Gastrocnemius medialis (tissue), 4 donors: ENCODE measurements at regions not wholly inside any gene's neighbourhood (a gene's known extent, or its start where the extent isn't known, plus 50 kb on each side); places are given as distances from the start of the nearest gene placed in this dataset.

ENCODE experiments used
- ATAC-seq, 2 donors: fragments of 150-250 bp; one replicate each; pipeline ENCODE4 v1.9.1; 2016
- DNase-seq, 2 donors: peaks; one replicate each; pipeline ENCODE4 v3.0.0-alpha.2; 2019
- H3K27ac ChIP-seq, 4 donors: fragments of 200-600 bp; sonication (generic); 1 replicate in 1 of 4; 2 replicates in 3 of 4; pipeline ENCODE4 v1.5.1; 2016 to 2018; ENCODE audit warnings: mild to moderate bottlenecking in 2 of 4, moderate library complexity in 1 of 4
- H3K27me3 ChIP-seq, 3 donors: fragments of 200-600 bp; sonication (generic) in 2 of 3; 1 replicate in 1 of 3; 2 replicates in 2 of 3; pipeline versions ENCODE4 v1.5.1 to v1.6.0; 2016 to 2019; ENCODE audit warnings: mild to moderate bottlenecking in 1 of 3, moderate library complexity in 1 of 3
- H3K36me3 ChIP-seq, 2 donors: fragments of 200-600 bp; sonication (generic) in 1 of 2; one replicate each; pipeline ENCODE4 v1.5.1; 2017 to 2018
- H3K4me1 ChIP-seq, 2 donors: fragments of 200-600 bp; sonication (generic) in 1 of 2; one replicate each; pipeline ENCODE4 v1.5.1; 2016 to 2017; ENCODE audit warnings: mild to moderate bottlenecking in 2 of 2
- H3K4me3 ChIP-seq, 4 donors: fragments of 200-600 bp; sonication (generic) in 3 of 4; 1 replicate in 1 of 4; 2 replicates in 3 of 4; pipeline ENCODE4 v1.5.1; 2016 to 2019; ENCODE audit warnings: mild to moderate bottlenecking in 2 of 4
- H3K9me3 ChIP-seq, 3 donors: fragments of 200-600 bp; sonication (generic) in 2 of 3; 1 replicate in 1 of 3; 2 replicates in 2 of 3; pipeline ENCODE4 v1.5.1; 2016 to 2019
- CTCF ChIP-seq, 5 experiments: fragments of 450-650 bp in 3 of 5; fragments of 200-600 bp in 2 of 5; sonication (generic) in 2 of 5; IDR thresholded peaks in 4 of 5; conservative IDR thresholded peaks in 1 of 5; 1 replicate in 4 of 5; 2 replicates in 1 of 5; pipeline ENCODE4 v1.5.1; 2016 to 2019; ENCODE audit warnings: antibody characterized with exemption in 5 of 5, mild to moderate bottlenecking in 3 of 5, moderate library complexity in 3 of 5
- POLR2A ChIP-seq, 2 donors: fragments of 450-650 bp; IDR thresholded peaks; one replicate each; pipeline ENCODE4 v1.6.1; 2017; ENCODE audit warnings: antibody characterized with exemption in 2 of 2, mild to moderate bottlenecking in 2 of 2, moderate library complexity in 2 of 2
- in situ Hi-C, 4 donors: fragments of 200-750 bp; cut with MboI; loops; one replicate each; pipeline versions ENCODE4 v1.15.0 to v1.8.0; 2017; ENCODE audit warnings: low sequenced_read_pairs in 4 of 4
- intact Hi-C: fragments of 100-400 bp; cut with DNase I; formaldehyde crosslinking; loops from one replicate; pipeline ENCODE4 v1.15.1; 2023; ENCODE audit warnings: low total_unique reads

- Histone ChIP-seq H3K27me3 (no peaks in the 10 kb centered on the region), H3K9me3 (no peaks in the 10 kb centered on the region), H3K36me3 (no peaks in the 10 kb centered on the region), H3K4me1 (no peaks in the 10 kb centered on the region), H3K4me3 (no peak overlapping the region), H3K27ac (no peak overlapping the region)
- in situ Hi-C loops (no loop called here), intact Hi-C loops (no loop called here)
- ATAC-seq (no peak), DNase-seq (no peak)
- no peak for TF ChIP-seq POLR2A (IDR thresholded peaks at IDR 0.05)
- TF ChIP-seq CTCF (IDR thresholded peaks at IDR 0.05 in 4 of 5, conservative IDR thresholded peaks at IDR 0.05 in 1 of 5) = no peak
Measured at GRCh38 chr18:78792094-78792493, 187.5 kb upstream of the SALL3 start.

- TF ChIP-seq CTCF (IDR thresholded peaks at IDR 0.05 in 4 of 5, conservative IDR thresholded peaks at IDR 0.05 in 1 of 5) (no peak), POLR2A (IDR thresholded peaks at IDR 0.05) (no peak)
- Histone ChIP-seq H3K27me3 (no peaks in the 10 kb centered on the region), H3K4me3 (no peak overlapping the region), H3K9me3 (no peaks in the 10 kb centered on the region), H3K4me1 (no peaks in the 10 kb centered on the region), H3K27ac (no peak overlapping the region), H3K36me3 (no peaks in the 10 kb centered on the region)
- ATAC-seq (no peak), DNase-seq (no peak)
- in situ Hi-C loops (no loop called here), intact Hi-C loops (no loop called here)
Measured at GRCh38 chr18:78792736-78793135, 186.9 kb upstream of the SALL3 start.

- no peak for DNase-seq
- TF ChIP-seq POLR2A (IDR thresholded peaks at IDR 0.05) (no peak), CTCF (IDR thresholded peaks at IDR 0.05 in 4 of 5, conservative IDR thresholded peaks at IDR 0.05 in 1 of 5) (no peak)
- H3K9me3 ChIP-seq = no peaks in the 10 kb centered on the region
- H3K4me3 ChIP-seq = no peak overlapping the region
- no peaks in the 10 kb centered on the region for H3K4me1 ChIP-seq
- ATAC-seq = no peak
- no peak overlapping the region for H3K27ac ChIP-seq
- no peaks in the 10 kb centered on the region for H3K36me3 ChIP-seq
- in situ Hi-C loops (no loop called here), intact Hi-C loops (no loop called here)
- H3K27me3 ChIP-seq = no peaks in the 10 kb centered on the region
Measured at GRCh38 chr18:78793313-78794070, 186.1 kb upstream of the SALL3 start.

GRCh38 chr18:78794071-78794430 lies 185.6 kb upstream of the SALL3 start:
- no peaks in the 10 kb centered on the region for H3K27me3 ChIP-seq
- in situ Hi-C loops = no loop called here
- TF ChIP-seq POLR2A (IDR thresholded peaks at IDR 0.05) (no peak), CTCF (IDR thresholded peaks at IDR 0.05 in 4 of 5, conservative IDR thresholded peaks at IDR 0.05 in 1 of 5) (no peak)
- no peaks in the 10 kb centered on the region for H3K36me3 ChIP-seq
- intact Hi-C loops = no loop called here
- H3K4me1 ChIP-seq = no peaks in the 10 kb centered on the region
- no peak for ATAC-seq
- no peak for DNase-seq
- H3K9me3 ChIP-seq = no peaks in the 10 kb centered on the region
- H3K27ac ChIP-seq = no peak overlapping the region
- no peak overlapping the region for H3K4me3 ChIP-seq
